Hepatocyte (in vitro differentiated cells): ENCODE measurements at regions not wholly inside any gene's neighbourhood (a gene's known extent, or its start where the extent isn't known, plus 50 kb on each side); places are given as distances from the start of the nearest gene placed in this dataset.

Source experiments
- CTCF ChIP-seq: fragments of 200-600 bp; sonication (generic); IDR thresholded peaks from 2 replicates; pipeline ENCODE4 v1.5.1; 2016; ENCODE audit warnings: antibody characterized with exemption, mild to moderate bottlenecking; ENCODE audit not compliant: poor library complexity
- EZH2 ChIP-seq: fragments of 200-600 bp; sonication (generic); IDR thresholded peaks from 2 replicates; pipeline ENCODE4 v1.6.1; 2016; ENCODE audit warnings: antibody characterized with exemption, mild to moderate bottlenecking, borderline replicate concordance

- TF ChIP-seq CTCF (no peak), EZH2 (no peak)
These were observed 325.6 kb upstream of the RASGRP1 start for GRCh38 chr15:38890194-38890593.
